ENCODE measurements at regions not wholly inside any gene's neighbourhood (a gene's known extent, or its start where the extent isn't known, plus 50 kb on each side); places are given as distances from the start of the nearest gene placed in this dataset.

DNA sequence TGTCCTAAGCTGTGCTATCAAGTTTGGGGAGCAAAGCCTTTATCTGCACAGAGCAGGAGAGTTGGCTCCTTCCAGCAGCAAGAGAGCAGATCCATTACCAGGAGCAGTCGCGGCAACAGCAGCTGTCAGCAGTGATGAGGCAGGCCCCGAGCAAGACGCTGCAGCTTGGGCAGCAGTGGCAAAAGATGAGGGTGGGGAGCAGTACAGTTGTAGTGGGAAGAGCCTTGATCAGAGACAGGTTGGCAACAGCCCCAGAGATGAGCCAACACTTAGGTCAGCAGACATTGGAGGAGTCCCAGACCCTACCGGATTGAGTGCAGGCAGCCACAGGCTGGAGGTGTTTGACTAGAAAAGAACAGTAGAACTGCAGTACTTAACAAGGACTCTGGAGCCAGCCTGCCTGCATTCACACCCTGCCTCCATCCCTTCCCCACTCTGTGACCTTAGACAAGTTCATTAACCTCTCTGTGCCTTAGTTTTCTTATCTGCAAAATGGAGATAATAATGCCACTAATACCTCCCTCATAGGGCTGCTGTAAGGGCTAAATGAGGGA lies 117.1 kb upstream of the SERTAD2 start:
- DNase-seq, result no peak

- DNase-seq, result no peak
Observed at GRCh38 chr2:64771737-64772136, 118.0 kb upstream of the SERTAD2 start.

DNA sequence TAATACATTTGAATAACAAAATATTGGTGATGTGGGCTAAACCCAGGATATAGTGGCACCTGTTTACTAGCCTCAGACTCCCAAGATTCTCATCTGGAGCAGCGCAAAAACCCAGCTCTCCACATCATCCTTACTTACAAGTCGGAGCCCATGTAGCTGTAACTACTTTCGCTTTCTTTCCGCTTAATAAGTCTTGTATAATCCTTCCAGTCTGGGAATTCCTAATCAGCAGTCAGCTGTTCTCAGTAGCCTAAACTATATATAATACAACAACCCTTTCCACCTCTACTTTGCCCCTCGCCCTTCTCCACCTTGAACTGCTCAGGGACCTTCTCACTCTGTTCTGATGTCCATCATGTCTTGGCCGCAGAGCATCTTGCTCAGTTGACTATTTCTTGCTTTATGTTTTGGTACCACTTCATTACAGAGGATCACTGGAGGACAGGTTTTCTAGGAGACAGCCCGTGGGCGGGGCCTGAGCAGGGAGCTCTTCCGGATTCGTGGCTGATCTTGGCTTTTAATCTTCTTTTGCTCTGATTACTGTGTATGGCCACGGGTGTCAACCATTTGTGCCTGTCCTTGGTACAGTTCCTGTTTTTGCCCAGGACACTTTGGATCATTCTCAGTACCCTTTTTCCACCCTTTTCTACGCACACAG lies 119.9 kb upstream of the SERTAD2 start:
- no peak for DNase-seq

- DNase-seq, result no peak
Observed at GRCh38 chr2:64777841-64778240, 124.1 kb upstream of the SERTAD2 start.

DNA sequence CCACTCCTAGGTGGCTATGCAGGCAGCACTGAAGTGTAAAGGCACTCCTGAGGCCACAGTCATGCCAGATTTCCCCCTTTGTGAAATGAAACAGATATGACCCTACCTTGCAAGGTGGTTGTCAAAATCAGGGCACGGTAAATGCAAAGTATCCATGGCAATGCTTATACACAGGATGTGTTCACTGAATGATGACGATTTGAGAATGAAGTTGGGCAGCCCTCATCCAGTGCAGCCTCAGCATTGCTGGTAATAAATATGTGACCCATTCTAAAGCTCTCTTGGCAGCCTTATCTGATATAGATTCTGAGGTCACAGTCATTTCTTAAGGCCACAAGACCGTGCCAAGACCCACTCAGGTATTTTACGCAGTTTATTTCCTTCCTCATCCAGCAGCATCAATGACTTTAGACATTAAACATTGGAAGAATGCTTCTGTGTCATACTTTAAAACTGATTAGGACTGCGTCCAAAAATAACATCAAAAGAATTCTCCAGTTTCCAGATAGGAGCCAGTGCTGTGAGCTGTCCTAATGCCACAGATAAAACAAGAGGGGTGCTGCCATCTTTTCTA lies 125.5 kb upstream of the SERTAD2 start:
- DNase-seq, result no peak

GRCh38 chr2:64780041-64780440 lies 126.3 kb upstream of the SERTAD2 start:
- no peak for DNase-seq

- DNase-seq, result no peak
Observed at GRCh38 chr2:64781711-64782390, 128.1 kb upstream of the SERTAD2 start.

- DNase-seq, result no peak
Observed at GRCh38 chr2:64784168-64785061, 130.7 kb upstream of the SERTAD2 start.

GRCh38 chr2:64785245-64785644 lies 131.5 kb upstream of the SERTAD2 start:
- no peak for DNase-seq

GRCh38 chr2:64786343-64787018 lies 132.8 kb upstream of the SERTAD2 start:
- DNase-seq, result no peak

DNA sequence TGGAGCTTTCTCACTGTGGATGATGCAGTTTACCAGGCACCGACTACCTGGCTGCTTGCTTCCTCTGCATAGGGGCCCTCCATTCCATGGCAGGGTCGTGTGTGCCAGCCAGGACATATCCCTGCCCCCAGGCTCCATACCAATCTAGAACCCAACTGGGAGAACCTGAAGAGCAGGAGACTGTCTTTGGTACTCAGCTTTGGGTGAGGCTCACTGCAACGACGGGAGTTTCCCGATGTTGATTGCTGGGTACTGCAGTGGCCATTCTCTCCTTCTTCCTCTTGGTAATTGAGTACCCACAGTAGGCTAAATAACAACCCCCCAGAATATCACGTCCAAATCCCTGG lies 133.3 kb upstream of the SERTAD2 start:
- DNase-seq, result no peak

DNA sequence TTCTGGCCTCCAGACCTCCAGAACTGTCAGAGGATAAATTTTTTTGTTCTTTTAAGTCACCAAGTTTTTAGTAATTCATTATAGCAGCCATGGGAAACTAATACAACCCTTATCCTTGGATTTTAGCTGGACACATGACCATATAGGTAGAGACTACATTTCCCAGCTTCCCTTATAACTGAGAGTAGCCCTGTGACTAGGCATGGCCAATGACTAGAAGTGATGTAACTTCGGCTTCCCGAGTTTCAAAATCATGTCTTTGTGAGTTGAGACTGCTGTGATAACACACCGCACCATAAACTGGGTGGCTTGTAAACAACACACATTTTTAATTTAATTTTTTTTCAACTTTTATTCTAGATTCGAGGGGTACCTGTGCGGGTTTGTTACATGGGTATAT lies 134.0 kb upstream of the SERTAD2 start:
- DNase-seq, result no peak

GRCh38 chr2:64789466-64790320 lies 136.0 kb upstream of the SERTAD2 start:
- DNase-seq, result no peak

GRCh38 chr2:64792300-64792699 lies 138.6 kb upstream of the SERTAD2 start:
- DNase-seq, result no peak

GRCh38 chr2:64792995-64793639 lies 139.4 kb upstream of the SERTAD2 start:
- DNase-seq, result no peak

DNA sequence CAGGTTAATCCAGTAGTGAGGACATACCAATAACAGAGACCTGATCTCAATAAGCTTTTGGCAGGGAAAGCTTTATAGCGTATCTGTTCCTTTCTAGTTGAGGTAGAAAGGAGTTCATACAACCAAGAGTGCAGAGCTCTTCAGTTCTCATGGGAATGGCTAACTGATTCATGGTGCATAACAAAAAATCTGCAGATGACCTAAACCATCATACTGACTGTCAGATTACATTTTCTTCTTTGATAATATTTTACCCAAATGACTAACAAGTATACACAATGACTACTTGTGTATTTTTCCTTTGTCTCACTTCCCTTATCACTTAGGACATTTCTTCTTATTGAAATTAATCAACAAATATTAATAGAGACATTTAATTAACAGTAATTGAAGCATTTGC lies 140.0 kb upstream of the SERTAD2 start:
- no peak for DNase-seq

- DNase-seq, result no peak
Observed at GRCh38 chr2:64794426-64794995, 140.8 kb upstream of the SERTAD2 start.

DNA sequence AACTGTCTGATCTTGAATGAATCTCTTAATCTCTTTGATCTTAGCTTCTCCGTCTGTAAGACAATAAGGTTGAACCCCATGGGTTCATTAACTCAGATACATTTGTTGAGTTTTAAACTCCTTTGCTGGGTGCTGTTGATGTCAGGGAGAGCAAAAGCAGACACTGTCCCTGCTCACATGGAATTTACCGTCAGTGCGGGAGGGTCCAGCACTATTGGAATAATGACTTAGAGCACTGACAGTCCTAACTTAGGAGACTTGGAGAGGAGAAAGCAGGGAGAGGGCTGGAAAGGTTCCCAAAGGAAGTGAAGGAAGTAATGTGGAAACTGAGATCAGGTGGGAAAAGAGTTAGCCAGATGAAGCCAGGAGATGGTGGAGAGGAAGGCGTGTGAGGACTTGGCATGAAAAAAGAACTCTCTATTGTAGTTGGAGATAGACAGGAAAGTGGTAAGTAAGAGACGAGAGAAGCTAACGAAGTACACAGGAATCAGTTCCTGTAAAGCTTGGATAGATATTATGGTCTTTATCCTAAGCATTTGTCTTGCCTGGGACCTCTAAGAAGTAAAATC lies 141.4 kb upstream of the SERTAD2 start:
- DNase-seq, result no peak

DNA sequence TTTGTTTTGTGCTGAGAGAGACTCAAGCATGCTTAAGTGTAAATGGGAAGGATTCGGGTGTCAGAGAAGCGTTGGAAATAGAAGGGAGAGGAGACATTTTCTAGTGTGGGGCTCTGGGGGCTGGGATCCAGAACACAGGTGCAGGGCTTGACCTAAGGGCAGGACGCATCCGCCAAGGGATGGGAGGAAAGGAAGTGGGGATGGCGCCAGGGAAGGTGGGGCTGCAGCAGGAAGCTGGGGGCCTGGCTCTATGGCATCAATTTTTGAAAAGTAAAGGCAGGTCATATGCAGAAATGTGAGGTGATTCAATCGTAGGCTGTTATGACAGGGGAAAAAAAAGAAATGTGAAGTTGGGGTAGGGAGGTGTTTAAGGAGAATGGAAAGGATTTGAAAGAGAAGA lies 143.2 kb upstream of the SERTAD2 start:
- no peak for DNase-seq

DNA sequence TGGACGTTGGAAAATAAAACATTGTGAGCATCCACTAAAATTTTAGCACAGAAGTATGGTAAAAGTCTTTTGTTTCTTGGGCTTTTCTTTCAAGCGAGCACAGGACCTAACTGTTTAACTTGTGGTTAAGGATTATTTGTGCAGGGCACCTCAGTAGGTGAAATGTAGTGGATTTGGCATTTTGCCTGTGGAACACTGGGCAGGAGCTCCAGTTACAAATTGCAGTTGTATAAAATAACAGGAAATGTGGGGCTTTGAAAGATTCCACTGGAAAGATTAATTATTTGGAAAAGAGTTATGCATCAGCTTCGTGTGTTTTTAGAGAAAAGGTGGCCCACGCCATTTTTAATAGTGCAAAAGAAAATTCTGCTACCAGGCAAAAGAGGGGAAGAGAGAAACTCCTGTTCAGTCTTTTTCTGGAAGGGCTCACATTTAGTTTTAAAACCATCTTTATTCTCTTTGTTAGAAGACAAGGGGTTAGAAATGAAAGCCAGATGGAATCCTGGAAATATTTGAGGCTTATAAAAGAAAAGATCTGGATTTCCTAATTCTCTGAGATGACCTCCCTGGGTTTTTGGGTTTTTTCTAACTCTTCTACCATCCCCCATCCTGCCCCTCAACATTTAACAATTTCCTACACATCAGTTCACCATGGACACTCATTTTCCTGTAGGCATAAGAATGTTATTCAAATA lies 144.3 kb upstream of the SERTAD2 start:
- DNase-seq, result no peak
